NCI-H1048 (cell line): ENCODE measurements at regions not wholly inside any gene's neighbourhood (a gene's known extent, or its start where the extent isn't known, plus 50 kb on each side); places are given as distances from the start of the nearest gene placed in this dataset.
"Not testable (repeated sequence)": the region's sequence is repeated elsewhere in the genome, so short reads cannot be mapped to it uniquely, and the experiment has no call there.

ENCODE experiments used
- DNase-seq: peaks from one replicate; lab custom pipeline; 2025; lab: John Stamatoyannopoulos, UW

DNA sequence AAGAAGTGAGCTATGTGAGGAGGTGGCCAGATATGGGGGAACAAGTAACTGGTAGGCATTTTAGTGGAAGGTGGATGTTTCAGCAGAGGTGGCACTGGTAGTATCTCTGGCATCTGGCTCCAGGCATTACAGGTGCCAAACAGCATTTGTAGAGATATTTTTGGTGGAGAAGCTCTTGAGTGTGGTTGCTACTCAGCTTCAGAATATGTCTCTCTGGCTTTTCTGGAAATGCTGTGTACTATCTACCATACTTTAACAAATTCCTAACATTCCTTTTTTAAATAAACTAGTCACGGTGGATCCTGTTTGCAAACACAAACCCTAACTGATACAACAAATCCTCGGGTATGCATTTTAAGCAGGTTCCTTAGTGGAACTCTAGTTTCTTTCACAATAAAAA is 128.0 kb downstream of the BARX2 start:
- DNase-seq, result no peak

DNA sequence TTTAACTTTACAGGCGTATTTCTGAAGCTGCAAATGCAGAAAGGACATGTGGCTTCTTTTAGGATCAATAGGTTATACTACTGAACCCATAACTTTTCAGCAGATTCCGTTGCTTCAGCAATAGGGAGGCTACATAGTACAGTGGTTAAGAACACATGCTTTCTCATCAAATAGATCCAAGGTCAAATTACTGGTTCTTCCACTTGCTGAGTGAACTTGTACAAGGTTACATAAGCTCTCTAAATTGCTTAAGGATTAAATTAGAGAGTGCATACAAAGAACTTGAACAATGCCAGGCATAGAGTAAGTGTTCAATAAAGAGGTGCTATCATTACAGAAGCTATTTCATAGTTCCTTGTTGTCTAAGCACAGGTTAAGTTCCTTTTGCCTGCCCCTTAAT is 129.6 kb downstream of the BARX2 start:
- no peak for DNase-seq

- no peak for DNase-seq
These were observed 132.5 kb downstream of the BARX2 start for GRCh38 chr11:129508163-129508562.

- no peak for DNase-seq
These were observed 152.6 kb downstream of the BARX2 start for GRCh38 chr11:129528296-129528695.

- DNase-seq, result no peak
These were observed 154.7 kb downstream of the BARX2 start for GRCh38 chr11:129530154-129530895.

DNA sequence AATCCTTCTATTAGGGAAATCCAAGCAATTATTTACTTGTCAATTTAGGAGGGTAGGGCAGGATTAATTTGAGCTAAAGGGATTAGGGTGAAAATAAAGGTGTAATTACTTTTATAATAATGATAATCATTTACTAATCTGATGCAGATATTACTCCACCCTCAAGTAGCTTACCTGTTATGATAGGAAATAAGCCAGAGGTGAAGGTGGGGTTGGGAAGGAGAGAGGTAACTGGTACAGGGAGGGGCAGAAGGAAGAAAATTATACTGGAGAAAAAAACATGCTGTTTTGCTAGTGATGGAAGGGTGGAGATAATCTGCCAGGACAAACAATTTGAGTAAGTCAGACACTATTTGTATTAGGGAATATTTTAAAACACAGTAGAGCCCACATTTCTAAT is 157.7 kb downstream of the BARX2 start:
- DNase-seq, result no peak

DNA sequence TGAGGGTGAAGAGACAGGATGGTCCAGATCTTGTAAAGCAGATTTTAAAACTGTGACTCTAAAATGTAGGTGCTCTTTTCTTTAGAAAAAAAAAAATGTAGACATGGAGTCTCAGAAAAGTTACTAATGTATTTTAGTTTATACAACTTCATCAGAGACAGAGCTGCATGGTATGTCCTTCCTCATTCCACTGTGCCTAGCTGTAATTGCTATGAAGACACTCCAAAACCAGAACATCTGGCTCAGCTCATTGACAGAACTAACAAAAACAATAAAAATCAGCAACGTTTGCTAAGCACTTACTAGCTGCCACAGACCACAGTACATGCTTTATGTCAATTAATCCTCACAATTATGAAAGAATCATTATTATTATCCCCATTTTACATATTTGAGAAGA is 160.7 kb downstream of the BARX2 start:
- no peak for DNase-seq

DNA sequence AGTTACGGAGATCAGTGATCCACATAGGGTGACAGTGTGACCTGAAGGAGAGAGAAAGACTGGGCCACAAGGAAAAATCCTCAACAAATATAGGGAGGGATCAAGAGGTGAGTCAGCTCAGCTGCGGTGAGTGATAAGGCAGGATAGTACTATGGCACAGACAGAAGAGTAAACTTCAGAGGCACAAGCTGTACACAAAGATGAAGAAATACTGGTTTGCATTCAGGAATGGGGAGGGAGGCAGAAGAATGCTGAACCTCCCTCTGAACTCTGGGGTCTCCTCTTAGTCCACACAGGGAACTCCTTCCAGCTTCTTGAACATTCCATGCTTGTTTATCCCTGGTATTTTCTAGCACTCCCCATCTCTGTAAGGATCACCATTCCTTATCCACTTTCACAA is 162.7 kb downstream of the BARX2 start:
- DNase-seq, result no peak

- DNase-seq, result no peak
These were observed 168.1 kb downstream of the BARX2 start for GRCh38 chr11:129543515-129544290.

- no peak for DNase-seq
These were observed 169.0 kb downstream of the BARX2 start for GRCh38 chr11:129544691-129545090.

DNA sequence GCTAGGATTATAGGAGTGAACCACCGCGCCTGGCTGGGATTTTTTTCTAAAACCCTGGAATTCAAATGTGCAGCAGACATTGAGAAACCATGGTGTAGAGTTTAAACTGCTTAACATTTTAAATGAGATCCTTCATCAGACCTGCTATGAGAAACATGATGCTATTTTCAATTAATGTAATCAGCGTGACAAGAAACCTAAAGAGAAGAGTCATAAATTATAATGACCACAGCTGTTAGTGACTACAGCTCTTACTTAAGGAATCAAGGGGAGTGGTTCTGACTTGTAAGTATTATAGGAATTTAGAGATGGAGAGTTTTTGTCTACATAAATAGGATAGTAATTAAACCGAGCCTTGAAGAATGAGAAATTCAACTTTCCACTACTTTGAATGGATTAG is 170.6 kb downstream of the BARX2 start:
- no peak for DNase-seq

DNA sequence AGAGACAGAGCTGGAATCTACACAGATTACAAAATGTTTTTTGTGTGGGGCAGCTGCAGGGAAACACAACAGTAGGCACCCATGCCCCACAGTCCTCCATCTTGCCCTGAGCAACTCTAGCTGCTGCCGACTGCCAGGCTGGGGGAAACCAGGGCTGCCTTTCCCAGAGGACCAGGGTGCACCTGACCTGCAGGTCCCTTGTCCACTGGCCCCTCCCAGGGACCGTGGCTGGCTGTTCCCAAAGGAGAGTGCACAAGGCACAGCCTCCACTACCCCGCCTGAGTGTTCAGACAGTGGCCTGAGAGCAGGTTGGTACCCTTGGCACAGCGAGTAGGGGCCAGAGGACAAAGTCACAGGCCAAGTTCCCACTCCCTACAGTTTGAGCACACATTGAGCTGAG is 181.8 kb downstream of the BARX2 start:
- no peak for DNase-seq

DNA sequence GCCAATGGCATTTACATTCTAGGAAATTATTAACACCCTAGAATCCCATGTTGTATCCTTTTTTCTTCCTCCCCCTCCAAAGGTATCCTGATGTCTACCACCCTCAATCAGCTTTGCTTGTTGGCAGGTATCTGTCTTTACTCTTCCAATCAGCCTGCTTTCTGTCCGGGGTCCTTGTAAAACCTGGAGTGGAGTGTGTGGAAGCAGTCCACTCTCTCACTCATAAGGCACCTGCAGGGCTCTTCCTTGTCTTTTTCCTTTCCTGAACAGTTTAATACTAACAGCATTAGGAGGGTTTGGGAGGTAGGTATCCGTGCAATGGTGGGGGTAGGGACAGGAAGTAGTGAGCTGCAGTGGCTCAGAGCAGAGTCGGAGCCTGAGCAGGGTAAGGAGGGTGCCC is 193.4 kb downstream of the BARX2 start:
- DNase-seq, result no peak

DNA sequence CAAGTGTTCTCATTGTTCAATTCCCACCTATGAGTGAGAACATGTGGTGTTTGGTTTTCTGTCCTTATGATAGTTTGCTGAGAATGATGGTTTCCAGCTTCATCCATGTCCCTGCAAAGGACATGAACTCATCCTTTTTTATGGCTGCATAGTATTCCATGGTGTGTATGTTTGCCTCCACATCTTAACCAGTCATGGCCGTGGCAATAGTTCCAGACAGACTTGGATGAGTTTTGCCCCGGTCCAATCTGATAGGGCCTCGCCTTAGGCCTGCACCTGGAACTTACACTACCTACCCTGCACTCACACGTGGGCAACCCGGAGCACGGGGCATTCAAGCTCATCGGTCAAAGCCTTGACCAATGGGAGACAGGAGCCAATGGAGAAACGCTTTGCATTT is 197.0 kb downstream of the BARX2 start:
- DNase-seq, result not testable (repeated sequence)

GRCh38 chr11:129573161-129573560 is 197.5 kb downstream of the BARX2 start:
- no peak for DNase-seq

DNA sequence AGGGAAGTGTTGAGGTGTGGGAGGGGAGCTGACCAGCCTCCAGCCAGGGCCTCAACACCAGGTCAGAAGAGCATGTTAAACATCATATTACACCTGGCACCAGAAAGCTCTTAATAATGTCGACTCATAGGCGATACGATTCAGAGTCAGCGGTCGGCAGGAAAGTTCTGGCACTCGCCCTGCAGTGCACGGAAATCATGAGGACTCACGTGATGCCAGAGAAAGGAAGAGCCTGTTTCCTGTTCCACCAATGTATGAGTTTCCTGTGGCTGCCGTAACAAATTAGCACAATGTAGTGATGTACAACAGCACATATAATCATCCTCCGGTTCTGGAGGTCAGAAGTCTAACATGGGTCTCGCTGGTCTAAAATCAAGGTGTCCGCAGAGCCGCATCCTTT is 198.8 kb downstream of the BARX2 start:
- no peak for DNase-seq

DNA sequence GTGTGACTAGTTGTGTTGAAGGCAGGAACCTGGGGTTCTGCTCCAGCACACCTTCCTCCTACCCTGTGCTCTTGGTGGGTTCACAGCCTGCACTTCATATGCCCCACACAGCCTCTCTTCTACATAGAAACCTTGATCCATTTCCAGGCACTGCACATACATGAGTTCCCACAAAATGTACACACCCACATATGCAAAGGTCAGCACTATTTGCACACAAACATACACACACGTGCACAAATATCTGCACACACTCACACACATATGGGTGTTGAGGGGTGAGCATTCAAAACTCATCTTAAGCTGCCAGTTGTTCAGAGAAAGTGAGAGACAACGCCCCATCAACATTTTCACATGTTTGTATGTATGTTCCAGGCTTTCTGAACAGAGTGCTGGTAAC is 201.0 kb downstream of the BARX2 start:
- DNase-seq, result no peak

- DNase-seq, result no peak
These were observed 202.4 kb downstream of the BARX2 start for GRCh38 chr11:129578006-129578405.

DNA sequence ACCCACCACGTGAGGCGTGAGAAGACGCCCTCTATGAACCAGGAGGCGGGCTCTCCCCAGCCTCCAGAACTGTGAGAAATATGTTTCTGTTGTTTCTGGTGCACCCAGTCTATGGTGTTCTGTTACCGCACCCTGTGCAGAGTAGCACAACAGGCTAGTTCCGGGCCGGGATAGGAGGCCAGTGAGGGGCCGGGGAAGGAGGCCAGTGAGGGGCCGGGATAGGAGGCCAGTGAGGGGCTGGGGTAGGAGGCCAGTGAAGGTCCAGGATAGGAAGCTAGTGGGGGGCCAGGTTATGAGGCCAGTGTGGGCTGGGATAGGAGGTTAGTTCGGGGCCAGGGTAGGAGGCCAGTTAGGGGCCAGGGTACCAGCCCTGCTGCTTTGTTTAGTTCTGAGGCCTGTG is 204.6 kb downstream of the BARX2 start:
- DNase-seq, result no peak

DNA sequence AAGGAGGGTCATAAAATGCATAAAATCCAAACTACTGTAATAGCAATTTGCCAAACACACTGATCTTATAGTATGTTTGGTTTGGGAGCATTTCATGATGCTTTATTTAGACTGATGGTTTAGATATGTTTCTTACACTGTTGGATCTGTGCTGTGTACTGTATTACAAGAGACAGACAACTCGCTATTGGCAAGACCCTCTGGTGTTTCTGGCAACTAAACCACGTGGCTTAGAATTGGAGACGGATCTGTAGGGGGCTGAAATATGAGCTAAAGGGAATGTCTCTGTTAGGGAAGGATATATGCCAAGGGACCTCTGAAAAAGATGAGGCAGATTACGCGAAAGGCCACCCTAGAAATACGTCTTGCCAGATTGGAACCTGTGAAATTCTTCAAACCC is 208.7 kb downstream of the BARX2 start:
- DNase-seq, result no peak

- DNase-seq, result no peak
These were observed 213.7 kb downstream of the BARX2 start for GRCh38 chr11:129589190-129589860.

DNA sequence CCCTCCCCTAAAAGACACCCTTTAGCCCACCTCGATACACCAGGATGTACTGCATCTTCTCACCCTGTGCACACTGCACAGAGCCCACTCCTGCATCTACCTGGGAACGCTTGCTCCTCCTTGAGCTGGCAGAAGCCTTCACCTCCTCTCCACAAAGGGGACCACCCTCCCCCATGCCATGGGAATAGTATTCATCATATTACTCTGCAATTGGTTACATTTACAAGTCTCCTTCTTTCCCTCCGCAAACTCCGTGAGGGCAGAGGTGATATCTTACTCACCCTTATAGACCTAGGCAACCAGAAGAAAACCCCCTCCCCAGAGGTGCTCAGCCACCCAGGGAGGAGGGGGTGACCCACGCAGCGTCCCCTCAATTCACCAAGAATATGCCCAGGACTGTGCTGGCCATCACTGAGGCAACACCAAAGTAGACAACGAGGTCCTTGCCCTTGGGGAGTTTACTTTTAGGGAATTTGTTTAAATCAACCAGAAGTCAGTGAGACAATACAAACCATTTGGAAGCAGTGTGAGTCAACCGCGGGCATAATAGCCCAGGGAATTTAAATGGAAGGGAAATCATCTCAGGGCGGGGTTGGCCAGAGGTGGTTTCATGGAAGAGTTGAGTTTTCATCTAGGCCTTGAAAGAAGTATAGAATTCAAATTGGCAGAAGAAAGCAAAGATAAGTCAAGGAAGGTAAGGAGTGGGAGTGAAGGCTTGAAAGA is 214.5 kb downstream of the BARX2 start:
- no peak for DNase-seq
